Kidney glomerular epithelial cell (primary cell): ENCODE measurements at regions not wholly inside any gene's neighbourhood (a gene's known extent, or its start where the extent isn't known, plus 50 kb on each side); places are given as distances from the start of the nearest gene placed in this dataset.
"Not testable (repeated sequence)": the region's sequence is repeated elsewhere in the genome, so short reads cannot be mapped to it uniquely, and the experiment has no call there.

Experiments
- DNase-seq: peaks from one replicate; lab custom pipeline; 2025; lab: John Stamatoyannopoulos, UW

DNA sequence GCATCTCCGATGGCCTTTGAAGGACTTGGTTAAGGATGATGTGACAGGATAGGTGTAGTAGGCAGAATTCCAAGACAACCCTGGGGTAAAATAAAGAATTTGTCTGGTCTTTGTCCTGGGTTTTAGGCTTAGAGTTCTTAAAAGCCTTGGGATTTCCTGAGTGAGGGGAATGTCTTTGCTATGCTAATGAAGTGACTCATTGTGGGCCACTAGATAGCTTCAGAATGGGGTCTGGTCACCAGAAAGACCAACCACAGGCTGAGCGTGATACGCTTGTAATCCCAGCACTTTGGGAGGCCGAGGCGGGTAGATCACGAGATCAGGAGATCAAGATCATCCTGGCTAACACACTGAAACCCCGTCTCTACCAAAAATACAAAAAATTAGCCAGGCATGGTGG, 182.8 kb upstream of the TOX3 start:
- no peak for DNase-seq

DNA sequence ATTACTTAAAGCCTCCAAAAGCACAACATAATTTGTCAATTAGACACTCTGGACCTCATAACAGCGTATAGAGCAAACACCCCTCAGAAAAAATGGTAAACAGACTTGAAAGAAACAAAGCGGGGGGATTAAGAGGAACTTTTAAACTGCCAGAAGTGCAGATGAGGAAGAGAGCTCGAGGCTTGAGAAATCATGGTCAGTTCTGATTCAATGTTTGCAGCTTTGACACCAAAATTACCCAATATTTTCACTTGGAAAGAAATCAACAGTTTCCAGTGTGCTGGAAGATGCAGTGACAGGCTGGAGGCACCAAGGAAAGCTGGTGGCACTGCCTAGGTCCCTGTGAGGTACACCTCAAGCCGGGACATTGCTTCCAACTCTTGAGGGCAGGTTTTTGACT, 180.9 kb upstream of the TOX3 start:
- no peak for DNase-seq

DNA sequence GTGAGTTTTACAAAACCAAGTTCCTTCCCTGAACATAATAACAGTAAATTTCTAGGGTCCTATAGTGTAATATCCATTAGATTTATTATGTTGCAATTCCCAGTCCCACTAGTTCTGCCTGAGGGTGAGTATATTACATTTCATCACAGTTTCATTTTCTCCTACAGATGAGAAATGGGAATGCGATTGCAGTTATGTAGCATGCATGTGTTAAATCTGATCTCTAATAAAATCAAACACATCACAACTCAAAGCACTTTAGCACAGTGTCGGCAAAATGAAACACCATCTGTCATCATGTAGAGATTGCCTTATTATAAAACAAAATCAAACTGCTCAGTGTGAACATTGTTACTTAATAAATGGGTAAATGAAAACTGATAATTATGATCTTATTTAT, 180.5 kb upstream of the TOX3 start:
- no peak for DNase-seq

DNA sequence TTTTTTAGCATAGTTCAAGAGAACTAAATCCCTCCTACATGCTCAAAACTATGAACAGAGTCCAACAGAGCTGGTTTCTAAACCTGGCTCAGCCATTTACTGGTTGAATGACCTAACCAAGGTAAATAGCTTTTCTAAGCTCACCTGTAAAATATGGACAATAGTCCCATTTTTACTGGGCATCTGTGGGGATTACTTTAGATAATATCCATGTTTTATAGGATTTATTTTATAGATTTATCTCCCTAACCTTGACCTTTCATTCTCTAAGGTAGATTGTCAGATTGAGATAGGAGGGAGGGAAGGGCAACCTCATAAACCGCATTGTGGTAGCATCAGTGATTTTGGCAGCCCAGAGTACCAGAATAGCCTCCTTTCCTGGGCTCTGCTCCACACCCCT, 178.5 kb upstream of the TOX3 start:
- no peak for DNase-seq

DNA sequence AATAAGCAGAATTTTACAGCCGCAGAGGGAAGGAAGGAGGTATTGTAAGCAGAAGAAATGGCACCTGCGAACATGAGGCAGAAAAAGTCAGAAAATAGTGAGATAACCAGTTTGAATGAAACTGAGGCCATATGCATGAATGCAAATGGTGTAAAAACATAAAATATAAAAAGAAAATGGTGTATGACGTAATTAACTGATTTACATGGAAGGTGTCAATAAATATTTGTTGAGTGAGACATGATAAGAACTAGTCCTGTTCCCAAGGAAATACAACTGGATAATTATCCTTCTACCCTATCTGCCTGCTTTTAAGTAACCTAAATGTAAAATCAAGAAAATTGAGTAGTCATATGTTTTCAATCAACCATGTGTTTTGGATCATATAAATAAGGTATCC, 178.1 kb upstream of the TOX3 start:
- DNase-seq = no peak

DNA sequence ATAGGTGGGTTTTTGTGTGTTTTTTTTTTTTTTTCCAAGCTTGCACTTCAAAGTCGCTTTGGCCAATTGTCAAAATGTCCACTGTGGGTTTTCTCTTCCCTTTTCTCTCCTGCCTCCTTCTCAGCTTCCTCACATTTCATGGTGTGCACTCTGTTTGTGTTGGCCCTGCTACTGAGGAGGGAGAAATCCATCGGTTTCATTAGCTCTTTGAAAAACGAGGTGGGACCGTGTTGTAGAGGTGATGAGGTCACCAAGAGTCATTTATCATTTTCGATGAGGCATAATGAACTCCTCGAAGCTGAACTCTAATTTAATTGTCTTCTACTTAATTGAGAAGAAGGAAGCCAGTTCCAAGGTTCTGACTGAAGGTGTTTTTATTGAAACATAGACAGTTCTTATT, 174.4 kb upstream of the TOX3 start:
- no peak for DNase-seq

DNA sequence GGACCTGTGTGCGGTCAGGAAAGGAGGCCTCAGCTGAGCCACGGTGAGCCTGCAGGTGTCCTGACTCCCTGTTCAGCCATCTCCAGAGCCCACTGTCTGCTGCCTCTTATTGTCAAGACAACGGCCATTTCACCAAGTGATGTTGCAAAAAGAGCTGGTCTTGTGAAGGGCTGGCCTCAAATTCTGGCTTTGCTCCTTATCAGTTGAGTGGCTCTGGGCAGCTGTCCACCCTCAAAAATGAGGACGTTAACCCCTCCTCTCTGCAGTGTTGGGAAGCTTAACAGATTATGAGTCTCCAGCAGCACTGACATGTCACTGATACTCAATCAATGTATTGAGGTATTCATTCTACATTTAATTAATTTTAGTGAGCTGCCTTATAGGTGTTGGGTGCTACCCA, 171.1 kb upstream of the TOX3 start:
- no peak for DNase-seq

DNA sequence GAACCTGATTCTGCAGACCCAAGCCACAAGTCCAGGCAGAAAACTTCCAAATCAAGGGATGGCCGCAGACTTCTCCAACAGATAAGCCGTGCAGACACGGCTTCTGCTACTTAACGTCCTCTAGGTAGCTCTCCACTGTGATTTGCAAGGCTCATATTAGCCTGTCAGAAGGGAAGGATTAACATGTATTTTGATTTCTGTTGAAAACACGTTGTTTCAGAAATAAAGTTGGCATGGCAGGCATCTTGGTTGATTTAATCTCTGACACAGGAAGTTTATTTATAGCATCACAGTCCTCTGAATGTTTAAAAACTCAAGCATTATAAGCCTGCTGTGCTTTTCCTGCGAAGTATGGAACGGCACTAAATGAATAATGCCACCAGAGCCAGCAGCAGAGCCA, 166.8 kb upstream of the TOX3 start:
- DNase-seq = no peak

DNA sequence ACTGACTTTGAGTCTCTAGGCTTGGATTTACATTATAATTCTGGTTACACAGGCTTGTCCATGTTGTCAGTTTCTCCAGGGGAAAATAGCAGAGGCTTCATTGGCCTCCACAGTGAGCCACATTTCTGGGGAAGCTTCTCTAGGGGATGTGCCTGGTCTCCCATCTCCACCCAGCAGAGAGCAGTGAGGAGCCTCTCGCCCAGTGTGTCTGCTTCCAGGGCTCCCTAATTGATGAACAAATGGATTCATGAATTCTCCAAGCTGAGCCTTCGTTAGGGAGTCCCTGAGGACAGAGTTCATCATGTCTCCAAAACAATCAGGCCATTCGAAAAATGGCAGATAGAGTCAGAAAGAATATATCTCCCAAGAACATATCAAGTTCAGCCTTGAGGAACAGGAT, 162.4 kb upstream of the TOX3 start:
- no peak for DNase-seq

DNA sequence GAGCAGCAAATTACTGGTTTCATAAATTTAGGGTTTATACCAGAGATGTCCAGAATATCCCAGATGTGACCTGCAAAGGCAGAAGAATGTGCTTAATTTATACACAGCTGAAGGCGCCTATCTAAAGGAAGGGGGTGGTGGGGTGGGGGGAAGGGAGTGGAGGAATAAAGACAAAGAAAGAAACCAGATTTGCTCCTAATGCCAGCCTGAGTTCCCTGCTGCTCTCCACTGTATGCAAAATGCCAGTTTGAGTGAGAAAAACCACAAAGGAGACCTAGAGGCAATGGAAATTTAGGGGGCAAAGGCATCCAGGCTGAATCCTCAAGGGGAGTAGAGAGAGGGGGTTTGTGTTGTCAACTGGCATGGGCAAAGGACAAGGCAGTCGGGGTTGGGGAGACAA, 161.5 kb upstream of the TOX3 start:
- no peak for DNase-seq

DNA sequence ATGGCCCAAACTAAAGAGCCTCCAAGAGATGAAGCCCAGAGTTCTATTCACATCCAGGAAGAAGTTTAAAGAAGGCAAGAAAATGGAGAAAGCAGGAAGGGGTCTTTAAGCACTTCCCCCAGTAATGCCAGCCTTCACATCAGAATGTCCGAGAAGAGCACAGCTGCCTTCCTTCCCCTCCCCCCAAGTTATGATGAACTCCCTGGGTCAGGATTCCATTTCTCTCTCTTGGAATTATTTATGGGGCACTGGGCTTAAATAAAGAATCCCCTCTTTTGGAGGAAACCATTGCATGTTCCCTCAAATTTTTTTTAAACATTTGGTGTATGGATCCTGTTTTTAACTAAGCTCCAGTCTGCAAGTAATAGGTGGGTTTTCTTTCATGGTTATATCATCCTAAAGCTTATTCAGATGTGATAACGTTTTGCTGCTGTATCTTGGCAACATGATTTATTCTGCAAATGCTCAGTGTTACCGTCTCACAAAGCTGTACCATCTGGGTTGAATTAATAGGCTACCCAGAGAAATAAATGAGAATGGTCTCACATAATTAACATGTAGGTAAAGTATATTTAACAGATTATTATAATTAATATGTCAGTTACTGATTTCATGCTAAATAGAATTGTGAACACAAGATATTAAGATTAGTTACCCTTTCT, 160.9 kb upstream of the TOX3 start:
- DNase-seq = no peak

DNA sequence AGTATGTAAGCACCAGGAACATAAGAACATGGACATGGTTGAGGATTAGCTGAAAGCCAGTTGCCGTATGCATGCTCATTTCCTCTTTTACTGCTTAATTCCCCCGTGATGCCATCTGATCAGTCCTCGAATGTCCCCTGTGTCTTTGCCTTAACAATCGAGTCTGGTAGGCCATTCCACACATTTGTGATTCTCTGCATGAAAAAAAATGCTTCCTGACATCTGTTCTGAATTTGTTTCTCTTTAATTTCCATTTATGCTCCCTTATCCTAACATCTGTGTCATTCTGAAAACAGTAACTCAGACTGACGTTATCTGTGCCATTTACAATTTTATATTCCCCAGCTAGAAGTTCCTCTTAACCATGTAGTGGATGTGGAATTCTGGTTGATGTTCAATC, 158.2 kb upstream of the TOX3 start:
- DNase-seq = no peak

DNA sequence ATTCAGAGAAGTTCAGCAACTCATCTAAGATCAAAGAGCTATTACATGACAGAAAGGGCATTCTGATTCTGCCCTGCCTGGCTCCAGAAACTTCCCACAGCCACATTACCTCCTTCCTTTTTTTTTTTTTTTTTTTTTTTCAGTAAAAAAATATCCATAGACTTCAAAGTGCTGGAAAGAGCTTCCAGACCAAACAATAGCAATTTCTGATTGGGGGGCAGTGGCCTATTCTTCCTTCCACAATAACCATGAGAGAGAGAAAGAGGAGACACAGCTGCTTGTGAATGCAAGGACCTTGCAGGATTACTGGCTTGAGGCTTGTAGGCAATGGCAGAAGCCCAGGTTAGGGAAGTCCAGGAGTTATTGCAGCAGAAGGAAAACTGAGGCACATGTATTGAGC, 151.0 kb upstream of the TOX3 start:
- DNase-seq = no peak

DNA sequence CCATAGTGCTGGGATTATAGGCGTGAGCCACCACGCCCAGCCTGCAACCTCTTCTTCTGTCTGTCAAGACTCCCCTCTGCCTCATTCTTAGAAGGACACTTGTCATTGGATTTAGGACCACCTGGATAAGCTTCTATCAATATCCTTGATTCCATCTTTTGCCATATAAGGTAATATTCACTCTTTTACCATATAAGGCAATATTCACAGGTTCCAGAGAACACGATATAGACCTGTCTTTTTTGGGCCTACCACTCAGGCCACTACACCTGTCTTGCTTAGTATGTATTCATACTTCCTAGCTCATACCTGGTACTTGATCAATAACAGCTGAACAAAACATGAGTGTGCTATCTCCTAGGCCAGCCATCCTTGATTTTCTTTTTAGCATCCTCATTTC, 149.2 kb upstream of the TOX3 start:
- no peak for DNase-seq

DNA sequence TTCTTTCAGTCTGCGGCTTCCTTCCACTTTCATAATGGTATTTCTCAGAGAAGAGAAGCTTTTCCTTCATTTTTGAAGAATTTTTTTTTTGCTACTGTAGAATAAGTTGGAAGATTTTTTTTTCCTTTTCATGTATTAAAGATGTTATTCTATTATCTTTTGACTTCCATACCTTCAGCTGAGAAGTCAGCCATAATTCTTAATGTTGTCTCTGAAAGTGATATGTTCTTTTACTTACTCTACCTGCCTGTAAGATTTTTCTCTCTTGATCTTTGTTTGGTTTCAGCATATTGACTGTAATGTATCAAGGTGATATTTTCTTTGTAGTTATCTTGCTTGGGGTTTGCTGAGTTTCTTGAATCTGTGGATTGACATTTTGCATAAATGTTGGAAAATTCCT, 143.5 kb upstream of the TOX3 start:
- DNase-seq = no peak

DNA sequence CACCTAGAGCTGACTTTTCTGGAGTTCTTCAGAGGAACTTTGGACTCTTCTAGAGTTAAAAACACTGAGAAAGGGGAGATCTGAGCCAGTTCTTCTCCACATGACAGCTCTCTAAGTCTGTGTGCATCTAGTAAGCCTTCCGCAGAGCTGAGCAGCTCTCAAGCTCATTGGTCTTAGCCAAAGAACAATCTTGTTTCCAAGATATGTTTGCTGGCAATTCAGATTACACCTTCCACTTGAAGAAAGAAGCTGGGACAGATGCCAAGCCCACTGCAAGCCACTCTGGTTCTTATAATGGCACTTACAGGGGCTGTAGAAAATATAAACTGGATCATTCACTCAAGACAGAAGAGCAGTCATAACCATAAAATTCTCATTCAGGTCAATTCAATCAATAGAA, 134.1 kb upstream of the TOX3 start:
- no peak for DNase-seq

DNA sequence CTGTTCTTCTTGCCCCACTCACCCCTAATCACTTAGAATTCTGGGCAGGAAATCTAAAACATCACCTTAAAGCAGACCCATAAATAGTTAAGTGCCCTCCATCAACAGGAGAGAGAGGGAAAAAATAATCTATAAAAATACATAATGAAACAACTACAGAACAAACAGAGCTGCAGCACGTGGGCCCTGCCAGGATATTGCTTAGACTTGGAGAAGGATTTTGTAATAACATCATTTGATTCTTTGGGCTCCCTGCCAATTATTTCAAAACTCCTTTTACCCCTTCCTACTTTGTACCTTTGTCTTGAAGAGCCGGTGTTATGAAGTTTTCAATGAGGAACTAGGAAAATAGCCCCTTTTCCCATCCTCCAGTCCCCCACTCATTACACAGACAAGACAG, 130.6 kb upstream of the TOX3 start:
- no peak for DNase-seq

DNA sequence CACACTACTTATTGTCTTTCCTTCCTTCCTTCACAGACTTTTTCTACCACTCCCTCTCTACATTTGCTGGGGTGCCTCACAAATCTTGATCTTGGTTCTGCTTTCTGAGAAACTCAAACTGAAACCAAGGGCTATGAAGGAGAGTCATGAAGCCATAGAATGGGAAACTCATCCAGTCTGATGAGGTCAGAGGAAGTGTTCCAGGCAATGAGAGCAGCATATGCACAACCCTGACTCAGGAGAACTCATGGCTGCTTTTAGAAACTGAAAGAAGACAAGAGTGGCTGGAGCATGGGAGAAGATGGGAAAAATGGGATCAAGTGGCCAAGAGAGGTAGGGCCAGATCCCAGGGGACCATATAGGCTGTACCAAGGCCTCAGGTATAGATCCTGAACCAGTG, 130.0 kb upstream of the TOX3 start:
- no peak for DNase-seq

DNA sequence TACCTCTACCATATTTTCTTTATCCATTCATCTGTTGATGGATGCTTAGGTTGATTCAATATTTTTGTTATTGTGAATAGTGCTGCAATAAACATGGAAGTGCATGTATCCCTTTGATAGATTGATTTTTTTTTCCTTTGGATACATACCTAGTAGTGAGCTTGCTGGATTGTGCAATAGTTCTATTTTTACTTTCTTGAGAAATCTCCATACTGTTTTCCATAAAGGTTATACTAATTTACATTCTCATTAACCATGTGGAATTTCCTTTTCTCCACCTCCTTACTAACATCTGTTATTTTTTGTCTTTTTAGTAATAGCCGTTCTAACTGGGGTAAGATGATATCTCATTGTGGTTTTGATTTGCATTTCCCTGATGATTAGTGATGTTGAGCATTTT, 124.6 kb upstream of the TOX3 start:
- DNase-seq = no peak

DNA sequence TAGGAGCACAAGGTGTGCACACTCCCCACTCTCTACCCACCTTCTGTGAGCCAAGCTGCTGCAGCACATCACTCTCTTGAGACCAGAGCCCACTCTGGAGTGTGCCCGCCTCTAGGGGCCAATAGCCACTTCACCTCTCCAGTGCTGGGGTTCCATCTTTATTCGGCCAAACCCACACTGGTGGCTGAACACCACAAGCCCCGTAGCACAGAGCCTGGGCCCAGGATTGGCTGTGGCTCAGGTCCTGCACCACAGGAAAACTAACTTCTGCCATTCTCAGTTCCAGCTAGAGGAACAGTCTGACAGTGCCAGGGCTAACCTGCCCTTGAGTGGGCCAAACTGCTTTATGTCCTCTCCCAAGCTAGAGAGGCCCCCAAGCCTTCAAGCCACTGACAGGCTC, 111.0 kb upstream of the TOX3 start:
- DNase-seq = no peak

DNA sequence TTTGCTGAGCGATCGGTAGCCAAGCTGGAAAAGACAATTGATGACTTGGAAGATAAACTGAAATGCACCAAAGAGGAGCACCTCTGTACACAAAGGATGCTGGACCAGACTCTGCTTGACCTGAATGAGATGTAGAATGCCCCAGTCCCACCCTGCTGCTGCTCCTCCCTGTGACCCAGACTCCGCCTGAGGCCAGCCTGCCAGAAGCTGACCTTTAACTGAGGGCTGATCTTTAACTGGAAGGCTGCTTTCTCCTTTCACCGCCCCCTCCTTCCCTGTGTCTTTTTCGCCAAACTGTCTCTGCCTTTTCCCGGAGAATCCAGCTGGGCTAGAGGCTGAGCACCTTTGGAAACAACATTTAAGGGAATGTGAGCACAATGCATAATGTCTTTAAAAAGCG, 109.0 kb upstream of the TOX3 start:
- not testable (repeated sequence) for DNase-seq

DNA sequence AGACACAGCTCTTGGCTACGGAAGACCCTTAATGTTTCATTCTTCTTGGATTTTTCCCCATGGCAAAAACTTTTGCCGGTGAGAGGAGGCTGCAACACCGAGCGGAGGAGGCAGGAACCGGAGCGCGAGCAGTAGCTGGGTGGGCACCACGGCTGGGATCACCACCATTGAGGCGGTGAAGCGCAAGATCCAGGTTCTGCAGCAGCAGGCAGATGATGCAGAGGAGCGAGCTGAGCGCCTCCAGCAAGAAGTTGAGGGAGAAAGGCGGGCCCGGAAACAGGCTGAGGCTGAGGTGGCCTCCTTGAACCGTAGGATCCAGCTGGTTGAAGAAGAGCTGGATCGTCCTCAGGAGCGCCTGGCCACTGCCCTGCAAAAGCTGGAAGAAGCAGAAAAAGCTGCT, 108.2 kb upstream of the TOX3 start:
- not testable (repeated sequence) for DNase-seq

DNA sequence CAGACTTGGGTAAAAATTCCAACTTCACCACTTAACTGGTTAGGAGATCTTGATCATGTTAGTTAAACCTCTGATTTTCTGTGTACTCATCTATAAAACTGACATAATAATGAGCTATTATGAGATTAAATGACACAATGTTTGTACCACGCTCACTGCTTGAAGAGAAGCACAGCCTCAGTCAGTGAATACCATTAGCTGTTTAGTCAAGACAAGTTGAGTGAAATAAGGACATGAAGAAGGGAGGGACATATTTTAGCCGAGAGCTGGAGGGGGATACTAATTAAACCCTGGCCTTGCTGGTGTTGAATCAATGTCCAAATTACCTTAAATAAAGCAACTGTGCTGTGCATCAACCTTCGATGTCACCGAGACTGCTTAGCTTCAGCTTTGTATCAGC, 105.1 kb upstream of the TOX3 start:
- no peak for DNase-seq

DNA sequence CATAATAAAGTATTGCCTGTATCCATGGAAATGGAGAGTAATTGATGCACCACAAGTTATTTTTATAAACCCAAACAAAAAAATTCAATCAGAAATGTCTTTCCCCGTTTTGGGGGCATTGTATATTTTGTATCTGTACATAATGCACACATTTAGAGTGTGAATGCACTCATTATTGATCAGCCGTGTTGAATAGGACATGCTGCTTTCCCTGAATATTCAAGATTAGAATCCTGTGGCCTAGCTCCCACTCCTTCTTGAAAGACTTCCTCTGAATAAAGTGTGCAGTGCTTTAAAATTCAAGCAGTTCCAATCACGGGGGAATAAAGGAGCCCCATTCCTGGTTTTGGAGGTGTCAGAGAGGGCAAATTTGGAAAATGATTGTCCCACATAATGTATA, 103.8 kb upstream of the TOX3 start:
- DNase-seq = no peak

DNA sequence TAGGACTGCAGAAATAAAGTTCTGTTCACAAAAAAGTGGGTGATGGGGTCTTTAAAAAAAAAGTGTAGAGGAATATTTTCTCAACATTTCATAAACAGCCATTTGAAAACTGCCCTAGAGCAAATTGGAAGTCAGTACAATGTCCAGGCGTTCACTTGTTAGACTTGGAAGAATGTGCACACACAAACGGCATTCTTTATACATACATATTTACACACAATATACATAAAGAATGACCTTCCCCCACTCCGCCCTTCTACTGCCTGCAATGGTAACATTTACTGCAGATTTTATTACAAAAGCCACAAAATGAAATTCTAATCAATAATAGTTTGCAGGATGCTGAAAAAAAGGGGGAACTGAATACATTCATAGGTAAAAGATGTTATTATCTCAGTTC, 103.4 kb upstream of the TOX3 start:
- DNase-seq = no peak
